NCI-H1417 treated with DMSO at 0.1 percent for 48 hours (cell line): ENCODE measurements at regions not wholly inside any gene's neighbourhood (a gene's known extent, or its start where the extent isn't known, plus 50 kb on each side); places are given as distances from the start of the nearest gene placed in this dataset.

Experiments used
- DNase-seq: peaks from one replicate; lab custom pipeline; 2025; lab: John Stamatoyannopoulos, UW

GRCh38 chr16:85460252-85461021, 152.7 kb upstream of the GSE1 start:
- no peak for DNase-seq

- no peak for DNase-seq
These were observed 151.9 kb upstream of the GSE1 start for GRCh38 chr16:85461022-85461813.

- peak; percentile 57 for DNase-seq
These were observed 151.1 kb upstream of the GSE1 start for GRCh38 chr16:85461814-85462713.

GRCh38 chr16:85462714-85463611, 150.2 kb upstream of the GSE1 start:
- DNase-seq, result no peak

- no peak for DNase-seq
These were observed 149.3 kb upstream of the GSE1 start for GRCh38 chr16:85463672-85464382.

- no peak for DNase-seq
These were observed 148.5 kb upstream of the GSE1 start for GRCh38 chr16:85464383-85465305.

GRCh38 chr16:85465328-85466303, 147.5 kb upstream of the GSE1 start:
- no peak for DNase-seq

- no peak for DNase-seq
These were observed 146.8 kb upstream of the GSE1 start for GRCh38 chr16:85466304-85466700.

- no peak for DNase-seq
These were observed 146.1 kb upstream of the GSE1 start for GRCh38 chr16:85466989-85467388.

GRCh38 chr16:85469929-85470590, 143.1 kb upstream of the GSE1 start:
- no peak for DNase-seq

GRCh38 chr16:85470873-85471272, 142.2 kb upstream of the GSE1 start:
- DNase-seq, result no peak

GRCh38 chr16:85471469-85472431, 141.4 kb upstream of the GSE1 start:
- DNase-seq, result no peak

- DNase-seq, result no peak
These were observed 140.6 kb upstream of the GSE1 start for GRCh38 chr16:85472514-85472913.

GRCh38 chr16:85473323-85473722, 139.8 kb upstream of the GSE1 start:
- no peak for DNase-seq

GRCh38 chr16:85473909-85474620, 139.1 kb upstream of the GSE1 start:
- DNase-seq, result no peak
